GM12864 (cell line): ENCODE measurements at regions not wholly inside any gene's neighbourhood (a gene's known extent, or its start where the extent isn't known, plus 50 kb on each side); places are given as distances from the start of the nearest gene placed in this dataset.

ENCODE experiments used
- DNase-seq: peaks from one replicate; pipeline ENCODE4 v3.0.0-alpha.2; 2011; ENCODE audit warnings: low read depth
- H3K4me3 ChIP-seq: 2 replicates; pipeline ENCODE4 v1.5.1; 2011; ENCODE audit warnings: mild to moderate bottlenecking, low read depth, low read length, control low read depth
- CTCF ChIP-seq: IDR thresholded peaks from 2 replicates; pipeline ENCODE4 v1.5.1; 2011; ENCODE audit warnings: low read depth, mild to moderate bottlenecking, moderate library complexity, low read length, control low read depth, inconsistent platforms; ENCODE audit errors: missing control alignments

GRCh38 chr4:124579896-124580295 lies 132.6 kb downstream of the ANKRD50 start:
- TF ChIP-seq CTCF: no peak
- DNase-seq: no peak
- H3K4me3 ChIP-seq: no peak overlapping the region

- no peak for TF ChIP-seq CTCF
- no peak for DNase-seq
- H3K4me3 ChIP-seq: no peak overlapping the region
These were observed 128.7 kb downstream of the ANKRD50 start for GRCh38 chr4:124583797-124584196.

- DNase-seq: no peak
- TF ChIP-seq CTCF: no peak
- no peak overlapping the region for H3K4me3 ChIP-seq
These were observed 122.7 kb downstream of the ANKRD50 start for GRCh38 chr4:124589786-124590185.

- no peak overlapping the region for H3K4me3 ChIP-seq
- DNase-seq: no peak
- TF ChIP-seq CTCF: no peak
These were observed 122.1 kb downstream of the ANKRD50 start for GRCh38 chr4:124590480-124590879.

GRCh38 chr4:124591637-124592036 lies 120.9 kb downstream of the ANKRD50 start:
- DNase-seq: no peak
- no peak for TF ChIP-seq CTCF
- no peak overlapping the region for H3K4me3 ChIP-seq

- H3K4me3 ChIP-seq: no peak overlapping the region
- DNase-seq: no peak
- no peak for TF ChIP-seq CTCF
These were observed 119.0 kb downstream of the ANKRD50 start for GRCh38 chr4:124593494-124593893.

GRCh38 chr4:124594945-124595344 lies 117.6 kb downstream of the ANKRD50 start:
- no peak overlapping the region for H3K4me3 ChIP-seq
- no peak for TF ChIP-seq CTCF
- no peak for DNase-seq
